WTC11 (cell line): ENCODE measurements at regions not wholly inside any gene's neighbourhood (a gene's known extent, or its start where the extent isn't known, plus 50 kb on each side); places are given as distances from the start of the nearest gene placed in this dataset.

ENCODE experiments used
- ATAC-seq: fragments of 200-7000 bp; cut with Tn5 transposase; 2 replicates; pipeline ENCODE4 v1.10.0; 2021; ENCODE audit warnings: mild to moderate bottlenecking, moderate library complexity
- CTCF ChIA-PET: fragments of 300-600 bp; sonication (Branson Sonifier 250); formaldehyde crosslinking; loops from one replicate; lab custom pipeline; 2021; ENCODE audit warnings: antibody characterized with exemption; lab: Charles Lee
- POLR2A ChIA-PET: fragments of 350-600 bp; sonication (Branson Sonifier 250); formaldehyde crosslinking; loops from one replicate; lab custom pipeline; 2021; ENCODE audit warnings: antibody characterized with exemption; lab: Charles Lee
- DNase-seq: peaks from one replicate; pipeline ENCODE4 v3.0.0; 2021; ENCODE audit warnings: low spot score
- H3K27ac Mint-ChIP-seq: 2 replicates; pipeline ENCODE4 v1.8.0; 2021; ENCODE audit warnings: mixed read lengths
- H3K27me3 Mint-ChIP-seq: 2 replicates; pipeline ENCODE4 v1.8.0; 2021; ENCODE audit warnings: low read depth, mild to moderate bottlenecking, moderate library complexity, mixed read lengths
- H3K36me3 Mint-ChIP-seq: 2 replicates; pipeline ENCODE4 v1.8.0; 2021; ENCODE audit warnings: mixed read lengths
- H3K4me1 Mint-ChIP-seq: 2 replicates; pipeline ENCODE4 v1.8.0; 2022; ENCODE audit warnings: mixed read lengths
- H3K4me3 Mint-ChIP-seq: 2 replicates; pipeline ENCODE4 v1.8.0; 2021; ENCODE audit warnings: mild to moderate bottlenecking, moderate library complexity, mixed read lengths
- H3K9me3 Mint-ChIP-seq: 2 replicates; pipeline ENCODE4 v1.8.0; 2021; ENCODE audit warnings: mixed read lengths
- ATF6 ChIP-seq: sonication (generic); formaldehyde crosslinking; IDR thresholded peaks from 2 replicates; pipeline ENCODE4 v1.8.1; 2023; ENCODE audit warnings: mild to moderate bottlenecking, missing genetic modification reagents
- ERG ChIP-seq: fragments of 250-450 bp; sonication (Bioruptor Pico); IDR thresholded peaks from 2 replicates; pipeline ENCODE4 v1.8.0; 2021; ENCODE audit warnings: mild to moderate bottlenecking
- FOXK1 ChIP-seq: sonication (generic); formaldehyde crosslinking; IDR thresholded peaks from 2 replicates; pipeline ENCODE4 v1.8.0; 2022; ENCODE audit warnings: mild to moderate bottlenecking, moderate library complexity, missing genetic modification reagents
- FOXP1 ChIP-seq: sonication (generic); formaldehyde crosslinking; IDR thresholded peaks from 2 replicates; pipeline ENCODE4 v1.8.0; 2022; ENCODE audit warnings: missing genetic modification reagents, mild to moderate bottlenecking, moderate library complexity, borderline replicate concordance
- GABPB1 ChIP-seq: sonication (generic); formaldehyde crosslinking; IDR thresholded peaks from 2 replicates; pipeline ENCODE4 v1.8.1; 2023; ENCODE audit warnings: mild to moderate bottlenecking, missing genetic modification reagents
- JUN ChIP-seq: sonication (generic); formaldehyde crosslinking; IDR thresholded peaks from 2 replicates; pipeline ENCODE4 v1.8.0; 2023; ENCODE audit warnings: mild to moderate bottlenecking, missing genetic modification reagents
- MAX ChIP-seq: sonication (generic); formaldehyde crosslinking; IDR thresholded peaks from 2 replicates; pipeline ENCODE4 v1.8.0; 2022; ENCODE audit warnings: mild to moderate bottlenecking, missing genetic modification reagents
- MLX ChIP-seq: sonication (generic); formaldehyde crosslinking; IDR thresholded peaks from 2 replicates; pipeline ENCODE4 v1.8.1; 2023; ENCODE audit warnings: mild to moderate bottlenecking, missing genetic modification reagents, moderate library complexity
- MYBL2 ChIP-seq: sonication (generic); formaldehyde crosslinking; IDR thresholded peaks from 2 replicates; pipeline ENCODE4 v1.8.1; 2023; ENCODE audit warnings: mild to moderate bottlenecking, moderate library complexity, missing genetic modification reagents
- NFATC4 ChIP-seq: fragments of 250-450 bp; sonication (Bioruptor Pico); IDR thresholded peaks from 2 replicates; pipeline ENCODE4 v1.9.0; 2021; ENCODE audit warnings: mild to moderate bottlenecking
- OVOL2 ChIP-seq: fragments of 250-450 bp; sonication (Bioruptor Pico); IDR thresholded peaks from 2 replicates; pipeline ENCODE4 v1.9.0; 2021; ENCODE audit warnings: mild to moderate bottlenecking, borderline replicate concordance
- RELA ChIP-seq: sonication (generic); formaldehyde crosslinking; IDR thresholded peaks from 2 replicates; pipeline ENCODE4 v1.8.1; 2022; ENCODE audit warnings: missing genetic modification reagents, mild to moderate bottlenecking, borderline replicate concordance
- TEAD4 ChIP-seq: sonication (generic); formaldehyde crosslinking; IDR thresholded peaks from 2 replicates; pipeline ENCODE4 v1.8.0; 2022; ENCODE audit warnings: mild to moderate bottlenecking, missing genetic modification reagents
- ZBTB21 ChIP-seq: sonication (generic); formaldehyde crosslinking; IDR thresholded peaks from 2 replicates; pipeline ENCODE4 v1.8.1; 2023; ENCODE audit warnings: mild to moderate bottlenecking, missing genetic modification reagents, borderline replicate concordance
- ZNF232 ChIP-seq: sonication (generic); formaldehyde crosslinking; IDR thresholded peaks from 2 replicates; pipeline ENCODE4 v1.8.0; 2022; ENCODE audit warnings: mild to moderate bottlenecking, missing genetic modification reagents
- ZNF423 ChIP-seq: fragments of 250-450 bp; sonication (Bioruptor Pico); IDR thresholded peaks from 2 replicates; pipeline ENCODE4 v2.1.2; 2022; ENCODE audit warnings: mild to moderate bottlenecking, moderate library complexity
- TF ChIP-seq, protein P1 (sequence below): sonication (generic); formaldehyde crosslinking; IDR thresholded peaks from 2 replicates; pipeline ENCODE4 v1.8.0; 2022; ENCODE audit warnings: missing genetic modification reagents
- TF ChIP-seq, protein P2 (sequence below): fragments of 250-450 bp; sonication (Bioruptor Pico); IDR thresholded peaks from 2 replicates; pipeline ENCODE4 v1.9.0; 2021; ENCODE audit warnings: mild to moderate bottlenecking
- TF ChIP-seq, protein P3 (sequence below): sonication (generic); formaldehyde crosslinking; IDR thresholded peaks from 2 replicates; pipeline ENCODE4 v1.8.0; 2022; ENCODE audit warnings: mild to moderate bottlenecking, missing genetic modification reagents
- TF ChIP-seq, protein P4 (sequence below): sonication (generic); formaldehyde crosslinking; IDR thresholded peaks from 2 replicates; pipeline ENCODE4 v1.8.0; 2022; ENCODE audit warnings: mild to moderate bottlenecking, missing genetic modification reagents

DNA sequence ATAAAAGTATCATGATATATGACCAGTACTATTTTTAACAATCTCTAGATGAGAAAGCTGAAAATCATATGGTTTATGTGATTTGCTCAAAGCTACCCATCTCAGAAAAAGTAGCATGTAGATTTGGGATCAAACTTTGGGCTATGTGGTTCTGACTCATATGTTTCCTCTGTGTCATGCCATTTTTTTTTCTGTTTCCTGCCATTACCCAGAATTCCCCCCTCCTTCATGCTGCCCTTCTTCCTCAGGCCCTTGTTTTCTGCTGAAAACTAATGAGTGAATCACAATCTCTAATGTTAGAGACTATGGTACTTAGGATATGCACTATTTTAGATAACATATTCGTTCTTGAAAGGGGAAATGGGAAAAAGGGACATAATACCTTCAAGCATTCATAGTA, 80.7 kb downstream of the JRKL start:
- Mint-ChIP-seq H3K27ac (no peak overlapping the region), H3K4me3 (no peak overlapping the region), H3K36me3 (peaks cover 4% of the 10 kb centered on the region; the same call in 1 of the 2 replicates), H3K4me1 (peaks cover 3% of the 10 kb centered on the region), H3K9me3 (peaks cover 25% of the 10 kb centered on the region), H3K27me3 (peaks cover 2% of the 10 kb centered on the region; the same call in 1 of the 2 replicates)
- ChIA-PET CTCF (no interaction called here), POLR2A (no interaction called here)
- ATAC-seq (no peak), DNase-seq (no peak)
- TF ChIP-seq GABPB1 (CRISPR knock-in tag) = no peak
- TF ChIP-seq FOXP1 (CRISPR knock-in tag) = no peak
- no peak for TF ChIP-seq MAX (CRISPR knock-in tag)
- TF ChIP-seq FOXK1 (CRISPR knock-in tag) = no peak
- TF ChIP-seq ZBTB21 (CRISPR knock-in tag) = no peak
- TF ChIP-seq TEAD4 = no peak
- TF ChIP-seq, protein P1, sequence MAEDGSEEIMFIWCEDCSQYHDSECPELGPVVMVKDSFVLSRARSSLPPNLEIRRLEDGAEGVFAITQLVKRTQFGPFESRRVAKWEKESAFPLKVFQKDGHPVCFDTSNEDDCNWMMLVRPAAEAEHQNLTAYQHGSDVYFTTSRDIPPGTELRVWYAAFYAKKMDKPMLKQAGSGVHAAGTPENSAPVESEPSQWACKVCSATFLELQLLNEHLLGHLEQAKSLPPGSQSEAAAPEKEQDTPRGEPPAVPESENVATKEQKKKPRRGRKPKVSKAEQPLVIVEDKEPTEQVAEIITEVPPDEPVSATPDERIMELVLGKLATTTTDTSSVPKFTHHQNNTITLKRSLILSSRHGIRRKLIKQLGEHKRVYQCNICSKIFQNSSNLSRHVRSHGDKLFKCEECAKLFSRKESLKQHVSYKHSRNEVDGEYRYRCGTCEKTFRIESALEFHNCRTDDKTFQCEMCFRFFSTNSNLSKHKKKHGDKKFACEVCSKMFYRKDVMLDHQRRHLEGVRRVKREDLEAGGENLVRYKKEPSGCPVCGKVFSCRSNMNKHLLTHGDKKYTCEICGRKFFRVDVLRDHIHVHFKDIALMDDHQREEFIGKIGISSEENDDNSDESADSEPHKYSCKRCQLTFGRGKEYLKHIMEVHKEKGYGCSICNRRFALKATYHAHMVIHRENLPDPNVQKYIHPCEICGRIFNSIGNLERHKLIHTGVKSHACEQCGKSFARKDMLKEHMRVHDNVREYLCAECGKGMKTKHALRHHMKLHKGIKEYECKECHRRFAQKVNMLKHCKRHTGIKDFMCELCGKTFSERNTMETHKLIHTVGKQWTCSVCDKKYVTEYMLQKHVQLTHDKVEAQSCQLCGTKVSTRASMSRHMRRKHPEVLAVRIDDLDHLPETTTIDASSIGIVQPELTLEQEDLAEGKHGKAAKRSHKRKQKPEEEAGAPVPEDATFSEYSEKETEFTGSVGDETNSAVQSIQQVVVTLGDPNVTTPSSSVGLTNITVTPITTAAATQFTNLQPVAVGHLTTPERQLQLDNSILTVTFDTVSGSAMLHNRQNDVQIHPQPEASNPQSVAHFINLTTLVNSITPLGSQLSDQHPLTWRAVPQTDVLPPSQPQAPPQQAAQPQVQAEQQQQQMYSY (CRISPR knock-in tag) = no peak
- TF ChIP-seq ZNF423 (CRISPR knock-in tag) = no peak
- no peak for TF ChIP-seq OVOL2
- TF ChIP-seq ZNF232 (CRISPR knock-in tag) = no peak
- TF ChIP-seq MYBL2 (CRISPR knock-in tag) = no peak

DNA sequence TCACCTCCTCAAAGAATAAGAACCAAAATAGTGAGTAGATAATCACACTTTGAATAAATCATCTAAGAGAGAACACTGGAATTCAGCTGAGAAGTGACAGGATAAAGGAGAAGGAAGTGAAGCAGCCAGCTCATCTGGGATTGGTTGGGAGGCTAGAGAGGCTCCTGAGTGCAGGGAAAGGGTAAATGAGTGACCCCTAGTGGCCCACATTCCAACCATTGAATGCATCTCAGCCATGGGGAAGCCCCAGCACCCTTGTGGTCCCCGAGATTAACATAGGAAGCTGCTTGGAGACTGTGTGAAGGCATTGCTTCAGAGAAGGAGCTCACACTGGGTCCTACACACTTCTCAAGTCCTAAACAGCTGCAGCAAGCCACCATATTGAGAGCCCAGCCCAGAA, 82.3 kb downstream of the JRKL start:
- Mint-ChIP-seq H3K36me3 (peaks cover 4% of the 10 kb centered on the region; the same call in 1 of the 2 replicates), H3K9me3 (peaks cover 37% of the 10 kb centered on the region), H3K27me3 (peaks cover 2% of the 10 kb centered on the region; the same call in 1 of the 2 replicates), H3K27ac (no peak overlapping the region), H3K4me3 (no peak overlapping the region), H3K4me1 (no peaks in the 10 kb centered on the region)
- no peak for DNase-seq
- peak; percentile 90 for ATAC-seq
- CTCF ChIA-PET = interaction anchor here (1.1 to 1.2 kb wide), 4 partner anchors 8 to 15 kb away, joined by 3 to 11 read pairs (median 4); no protein-coding TSS in a partner anchor
- POLR2A ChIA-PET = no interaction called here
- TF ChIP-seq, protein P2, sequence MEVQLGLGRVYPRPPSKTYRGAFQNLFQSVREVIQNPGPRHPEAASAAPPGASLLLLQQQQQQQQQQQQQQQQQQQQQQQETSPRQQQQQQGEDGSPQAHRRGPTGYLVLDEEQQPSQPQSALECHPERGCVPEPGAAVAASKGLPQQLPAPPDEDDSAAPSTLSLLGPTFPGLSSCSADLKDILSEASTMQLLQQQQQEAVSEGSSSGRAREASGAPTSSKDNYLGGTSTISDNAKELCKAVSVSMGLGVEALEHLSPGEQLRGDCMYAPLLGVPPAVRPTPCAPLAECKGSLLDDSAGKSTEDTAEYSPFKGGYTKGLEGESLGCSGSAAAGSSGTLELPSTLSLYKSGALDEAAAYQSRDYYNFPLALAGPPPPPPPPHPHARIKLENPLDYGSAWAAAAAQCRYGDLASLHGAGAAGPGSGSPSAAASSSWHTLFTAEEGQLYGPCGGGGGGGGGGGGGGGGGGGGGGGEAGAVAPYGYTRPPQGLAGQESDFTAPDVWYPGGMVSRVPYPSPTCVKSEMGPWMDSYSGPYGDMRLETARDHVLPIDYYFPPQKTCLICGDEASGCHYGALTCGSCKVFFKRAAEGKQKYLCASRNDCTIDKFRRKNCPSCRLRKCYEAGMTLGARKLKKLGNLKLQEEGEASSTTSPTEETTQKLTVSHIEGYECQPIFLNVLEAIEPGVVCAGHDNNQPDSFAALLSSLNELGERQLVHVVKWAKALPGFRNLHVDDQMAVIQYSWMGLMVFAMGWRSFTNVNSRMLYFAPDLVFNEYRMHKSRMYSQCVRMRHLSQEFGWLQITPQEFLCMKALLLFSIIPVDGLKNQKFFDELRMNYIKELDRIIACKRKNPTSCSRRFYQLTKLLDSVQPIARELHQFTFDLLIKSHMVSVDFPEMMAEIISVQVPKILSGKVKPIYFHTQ (CRISPR knock-in tag) = no peak
- TF ChIP-seq JUN (CRISPR knock-in tag) (no peak), MLX (no peak), MYBL2 (CRISPR knock-in tag) (no peak), ZNF423 (CRISPR knock-in tag) (no peak), RELA (CRISPR knock-in tag) (no peak), ATF6 (no peak), ERG (CRISPR knock-in tag) (no peak), ZNF232 (CRISPR knock-in tag) (no peak), NFATC4 (CRISPR knock-in tag) (no peak)
- TF ChIP-seq, protein P3, sequence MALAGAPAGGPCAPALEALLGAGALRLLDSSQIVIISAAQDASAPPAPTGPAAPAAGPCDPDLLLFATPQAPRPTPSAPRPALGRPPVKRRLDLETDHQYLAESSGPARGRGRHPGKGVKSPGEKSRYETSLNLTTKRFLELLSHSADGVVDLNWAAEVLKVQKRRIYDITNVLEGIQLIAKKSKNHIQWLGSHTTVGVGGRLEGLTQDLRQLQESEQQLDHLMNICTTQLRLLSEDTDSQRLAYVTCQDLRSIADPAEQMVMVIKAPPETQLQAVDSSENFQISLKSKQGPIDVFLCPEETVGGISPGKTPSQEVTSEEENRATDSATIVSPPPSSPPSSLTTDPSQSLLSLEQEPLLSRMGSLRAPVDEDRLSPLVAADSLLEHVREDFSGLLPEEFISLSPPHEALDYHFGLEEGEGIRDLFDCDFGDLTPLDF (CRISPR knock-in tag) = no peak
- TF ChIP-seq, protein P4, sequence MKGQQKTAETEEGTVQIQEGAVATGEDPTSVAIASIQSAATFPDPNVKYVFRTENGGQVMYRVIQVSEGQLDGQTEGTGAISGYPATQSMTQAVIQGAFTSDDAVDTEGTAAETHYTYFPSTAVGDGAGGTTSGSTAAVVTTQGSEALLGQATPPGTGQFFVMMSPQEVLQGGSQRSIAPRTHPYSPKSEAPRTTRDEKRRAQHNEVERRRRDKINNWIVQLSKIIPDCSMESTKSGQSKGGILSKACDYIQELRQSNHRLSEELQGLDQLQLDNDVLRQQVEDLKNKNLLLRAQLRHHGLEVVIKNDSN = no peak
